BLaER1 treated with 17β-estradiol and CSF1 and Interleukin-3, amounts not matched to agents 10 nM and 100 nM (cell line): ENCODE measurements at regions not wholly inside any gene's neighbourhood (a gene's known extent, or its start where the extent isn't known, plus 50 kb on each side); places are given as distances from the start of the nearest gene placed in this dataset.

Experiments used
- H3K27ac ChIP-seq, 11 experiments: shearing (Covaris generic); formaldehyde crosslinking; 2 replicates each; pipeline ENCODE4 v1.8.1; 2022
- H3K27me3 ChIP-seq, 11 experiments: shearing (Covaris generic); formaldehyde crosslinking; 2 replicates each; pipeline ENCODE4 v1.8.1; 2022
- H3K36me3 ChIP-seq, 11 experiments: shearing (Covaris generic); formaldehyde crosslinking; 2 replicates each; pipeline ENCODE4 v1.8.1; 2022
- H3K4me1 ChIP-seq, 10 experiments: shearing (Covaris generic); formaldehyde crosslinking; 2 replicates each; pipeline ENCODE4 v1.8.1; 2022
- H3K4me2 ChIP-seq, 11 experiments: shearing (Covaris generic); formaldehyde crosslinking; 2 replicates each; pipeline ENCODE4 v1.8.1; 2022
- H3K4me3 ChIP-seq, 10 experiments: shearing (Covaris generic); formaldehyde crosslinking; 2 replicates each; pipeline ENCODE4 v1.8.1; 2022
- H3K9ac ChIP-seq, 11 experiments: shearing (Covaris generic); formaldehyde crosslinking; 2 replicates each; pipeline ENCODE4 v1.8.1; 2022
- H3K9me3 ChIP-seq, 11 experiments: shearing (Covaris generic); formaldehyde crosslinking; replicated peaks in 1 of 11; 2 replicates each; pipeline ENCODE4 v1.8.1; 2022
- H4K20me1 ChIP-seq, 11 experiments: shearing (Covaris generic); formaldehyde crosslinking; 2 replicates each; pipeline ENCODE4 v1.8.1; 2022
- Cebpa-rat ChIP-seq, 11 experiments: shearing (Covaris generic); IDR thresholded peaks; 2 replicates each; pipeline ENCODE4 v1.8.1; 2022

DNA sequence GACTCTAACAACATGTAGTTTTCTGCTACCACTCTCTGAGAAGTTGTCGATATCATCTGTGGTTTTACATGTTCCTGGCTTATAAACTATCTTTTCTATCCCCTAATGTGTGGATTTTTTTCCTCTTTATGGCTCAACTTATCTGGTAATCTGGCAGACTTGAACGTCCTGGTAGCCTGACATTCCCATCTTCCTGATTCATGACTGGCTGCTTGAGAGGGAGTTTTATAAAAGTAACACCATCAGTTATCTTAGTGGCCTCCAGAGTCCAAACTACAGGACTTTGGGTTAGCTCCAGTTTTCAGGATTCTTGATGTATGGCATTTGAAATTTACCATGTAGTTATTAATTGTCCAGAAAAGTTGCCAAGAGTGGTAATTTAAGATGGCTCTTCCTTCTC lies 174.0 kb upstream of the GULP1 start:
- Histone ChIP-seq H3K4me2 (no peak overlapping the region), H3K9ac (no peak overlapping the region), H4K20me1 (no peaks in the 10 kb centered on the region), H3K36me3 (no peaks in the 10 kb centered on the region), H3K27ac (no peak overlapping the region), H3K4me1 (peaks cover 0 to 4% (median 0%) of the 10 kb centered on the region in 10 experiments; a peak in 1 of 20 replicates), H3K27me3 (no peaks in the 10 kb centered on the region), H3K4me3 (no peak overlapping the region), H3K9me3 (peaks cover 0 to 11% (median 0%) of the 10 kb centered on the region in 11 experiments; a peak in 1 of 22 replicates)
- TF ChIP-seq Cebpa-rat (IDR thresholded peaks at IDR 0.05), result no peak

DNA sequence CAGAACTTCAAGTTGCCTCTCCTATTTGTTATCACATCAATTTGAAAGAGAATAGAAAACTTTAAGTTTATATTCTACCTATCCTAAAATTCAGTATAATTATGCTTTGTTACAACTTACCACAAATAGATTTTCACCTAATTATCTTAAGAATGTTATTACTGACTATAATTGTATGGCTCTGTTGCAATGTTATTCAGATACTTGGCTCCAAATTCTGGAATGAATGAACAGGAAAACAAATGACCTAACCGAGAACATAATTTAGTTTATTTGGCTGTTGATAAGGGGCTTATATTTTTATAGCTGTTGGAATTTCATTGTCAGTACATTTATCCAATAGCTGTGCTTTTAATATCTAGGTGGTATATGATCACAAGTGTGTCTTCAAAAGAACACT lies 173.2 kb upstream of the GULP1 start:
- Histone ChIP-seq H3K4me3 (no peak overlapping the region), H3K4me1 (peaks cover 0 to 4% (median 0%) of the 10 kb centered on the region in 10 experiments; a peak in 1 of 20 replicates), H3K4me2 (no peak overlapping the region), H3K36me3 (no peaks in the 10 kb centered on the region), H4K20me1 (no peaks in the 10 kb centered on the region), H3K27me3 (no peaks in the 10 kb centered on the region), H3K9ac (no peak overlapping the region), H3K27ac (no peak overlapping the region), H3K9me3 (peaks cover 0 to 11% (median 0%) of the 10 kb centered on the region in 11 experiments; a peak in 1 of 22 replicates)
- no peak for TF ChIP-seq Cebpa-rat (IDR thresholded peaks at IDR 0.05)

DNA sequence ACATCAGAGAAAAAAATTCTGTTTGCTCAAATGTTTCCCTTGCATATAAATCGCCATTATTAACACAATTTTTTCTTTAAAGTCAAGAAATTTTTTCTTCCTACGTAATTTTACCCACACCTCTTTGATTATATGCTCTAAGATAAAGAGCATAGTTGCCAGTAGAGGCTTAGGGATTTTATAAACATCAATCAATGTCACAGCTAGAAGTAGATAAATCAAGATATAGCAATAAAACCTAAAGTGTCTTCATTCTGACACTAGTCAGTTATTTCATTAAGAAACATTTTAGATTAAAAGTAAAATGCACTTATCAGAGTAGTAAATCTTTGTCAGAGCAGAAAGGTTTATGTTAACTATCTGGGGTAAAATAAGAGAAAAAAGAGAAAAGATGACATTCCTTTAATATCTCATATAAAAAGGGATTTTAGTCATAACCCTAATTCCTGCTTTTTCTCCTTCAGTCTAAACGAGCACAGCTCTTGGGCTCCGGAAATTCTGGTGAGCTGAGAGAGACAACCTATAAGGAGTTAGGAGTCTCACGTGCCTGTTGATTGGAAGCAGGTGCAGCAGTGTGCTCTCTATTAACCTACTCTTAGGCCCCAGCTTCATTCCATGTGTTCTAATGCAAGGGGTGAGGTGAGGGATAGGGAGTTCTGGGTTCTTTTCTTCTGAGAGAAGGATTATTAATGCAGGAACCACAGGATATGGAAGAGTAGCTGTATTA lies 172.4 kb upstream of the GULP1 start:
- no peak overlapping the region for H3K27ac ChIP-seq
- H4K20me1 ChIP-seq, result no peaks in the 10 kb centered on the region

DNA sequence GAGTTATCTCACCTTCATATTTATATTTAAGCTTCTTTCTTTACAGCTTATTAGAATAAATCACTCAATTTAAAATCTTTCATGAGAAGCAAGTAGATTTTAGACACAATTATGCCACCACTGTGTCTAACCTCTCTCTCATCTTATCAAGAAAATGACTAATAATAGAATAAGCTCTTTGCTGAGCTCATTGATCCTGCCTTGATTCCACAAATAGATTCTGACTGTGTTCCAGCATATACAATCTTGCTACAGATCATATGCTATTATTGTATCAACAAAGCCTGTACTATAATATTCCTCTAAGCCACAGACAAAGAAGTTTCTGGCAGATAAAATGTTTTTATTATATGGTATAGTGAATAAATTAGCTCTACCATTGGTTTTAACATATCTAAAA lies 168.7 kb upstream of the GULP1 start:
- Histone ChIP-seq H3K4me3 (no peak overlapping the region), H3K36me3 (no peaks in the 10 kb centered on the region), H4K20me1 (no peaks in the 10 kb centered on the region), H3K9me3 (peaks cover 0 to 11% (median 0%) of the 10 kb centered on the region in 11 experiments; a peak in 1 of 22 replicates), H3K4me1 (no peaks in the 10 kb centered on the region), H3K9ac (no peak overlapping the region), H3K4me2 (no peak overlapping the region), H3K27me3 (no peaks in the 10 kb centered on the region), H3K27ac (no peak overlapping the region)
- TF ChIP-seq Cebpa-rat (IDR thresholded peaks at IDR 0.05), result no peak

More for the DNA sequence above, 172.4 kb upstream of the GULP1 start:
- Histone ChIP-seq H3K4me2 (no peak overlapping the region), H3K27me3 (no peaks in the 10 kb centered on the region), H3K4me1 (no peaks in the 10 kb centered on the region), H3K9ac (no peak overlapping the region), H3K36me3 (no peaks in the 10 kb centered on the region), H3K9me3 (peaks cover 0 to 11% (median 0%) of the 10 kb centered on the region in 11 experiments; a peak in 1 of 22 replicates), H3K4me3 (no peak overlapping the region)
- TF ChIP-seq Cebpa-rat (IDR thresholded peaks at IDR 0.05), result no peak

DNA sequence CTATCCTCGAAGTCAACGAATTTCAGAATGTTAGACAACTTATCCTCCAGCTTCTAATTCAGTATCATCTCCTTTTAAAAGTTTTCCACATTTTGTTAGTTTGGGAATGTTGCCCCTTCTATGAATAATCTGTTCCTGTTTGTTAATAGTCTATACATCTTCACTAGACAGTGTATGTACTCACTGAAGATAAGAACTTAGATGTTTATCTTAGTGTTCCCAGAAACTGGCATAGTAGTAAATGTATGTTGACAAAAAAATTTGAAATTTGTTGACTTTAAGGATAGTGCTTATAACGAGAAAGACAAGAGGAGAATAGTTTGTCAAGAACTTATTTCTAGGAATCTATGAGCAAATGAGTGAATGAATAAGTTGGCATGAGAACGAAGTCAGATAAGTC lies 162.0 kb upstream of the GULP1 start:
- no peaks in the 10 kb centered on the region for H3K27me3 ChIP-seq
- H3K4me3 ChIP-seq, result no peak overlapping the region
- H4K20me1 ChIP-seq, result no peaks in the 10 kb centered on the region
- no peak overlapping the region for H3K4me2 ChIP-seq
- no peak overlapping the region for H3K27ac ChIP-seq
- no peaks in the 10 kb centered on the region for H3K36me3 ChIP-seq
- no peak overlapping the region for H3K9ac ChIP-seq
- H3K4me1 ChIP-seq, result no peaks in the 10 kb centered on the region
- H3K9me3 ChIP-seq, result no peaks in the 10 kb centered on the region
- TF ChIP-seq Cebpa-rat (IDR thresholded peaks at IDR 0.05), result no peak

DNA sequence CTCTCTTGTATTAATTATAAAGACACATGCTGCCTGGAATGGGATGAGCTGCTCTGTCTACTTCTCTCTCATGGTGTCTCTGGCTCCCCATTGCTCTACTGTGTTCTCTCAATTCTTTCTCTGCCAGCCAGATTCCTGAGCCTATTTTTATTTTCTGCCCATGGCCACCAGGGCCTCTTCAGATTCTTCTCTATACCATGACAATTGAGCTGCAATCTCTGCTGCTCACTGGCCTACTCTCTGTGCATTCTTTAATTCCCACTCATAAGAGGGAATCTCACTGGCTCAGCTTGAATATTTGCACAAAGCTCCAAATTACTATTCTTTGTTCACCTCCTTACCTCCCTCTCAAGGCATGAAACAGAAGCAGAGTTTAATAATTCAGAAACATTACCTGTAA lies 161.4 kb upstream of the GULP1 start:
- H3K4me1 ChIP-seq, result no peaks in the 10 kb centered on the region
- no peak for TF ChIP-seq Cebpa-rat (IDR thresholded peaks at IDR 0.05)

DNA sequence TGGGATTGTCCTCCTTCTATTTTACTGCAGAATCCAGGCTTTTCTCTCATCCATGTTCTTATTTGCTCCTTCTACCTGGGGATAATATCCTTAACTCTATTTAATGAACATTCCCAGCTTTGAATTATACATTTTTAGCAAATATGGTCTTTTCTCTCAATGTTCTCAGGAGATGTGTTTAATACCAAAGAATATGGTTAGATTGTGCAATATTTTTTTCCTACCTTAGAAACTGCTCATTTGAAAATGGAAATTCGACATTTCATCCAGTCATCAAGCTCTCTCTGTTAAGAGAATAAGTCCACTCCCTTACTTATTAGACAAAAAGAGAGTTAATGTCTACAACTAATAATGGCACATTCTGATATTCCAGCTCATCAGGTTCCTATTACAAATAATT lies 160.4 kb upstream of the GULP1 start:
- Histone ChIP-seq H4K20me1 (no peaks in the 10 kb centered on the region), H3K4me1 (no peaks in the 10 kb centered on the region), H3K9me3 (no peaks in the 10 kb centered on the region), H3K9ac (no peak overlapping the region), H3K27ac (no peak overlapping the region), H3K4me2 (no peak overlapping the region), H3K36me3 (no peaks in the 10 kb centered on the region), H3K4me3 (no peak overlapping the region), H3K27me3 (no peaks in the 10 kb centered on the region)
- 0 out of 22 replicates have a peak, but pooled peaks of 1 of the 11 experiments have one; percentile 18 for TF ChIP-seq Cebpa-rat (IDR thresholded peaks at IDR 0.05)

More for the DNA sequence above, 161.4 kb upstream of the GULP1 start:
- no peak overlapping the region for H3K27ac ChIP-seq
- H3K9me3 ChIP-seq, result no peaks in the 10 kb centered on the region
- no peak overlapping the region for H3K4me3 ChIP-seq
- no peaks in the 10 kb centered on the region for H3K27me3 ChIP-seq
- H3K4me2 ChIP-seq, result no peak overlapping the region
- no peak overlapping the region for H3K9ac ChIP-seq
- H3K36me3 ChIP-seq, result no peaks in the 10 kb centered on the region
- H4K20me1 ChIP-seq, result no peaks in the 10 kb centered on the region

DNA sequence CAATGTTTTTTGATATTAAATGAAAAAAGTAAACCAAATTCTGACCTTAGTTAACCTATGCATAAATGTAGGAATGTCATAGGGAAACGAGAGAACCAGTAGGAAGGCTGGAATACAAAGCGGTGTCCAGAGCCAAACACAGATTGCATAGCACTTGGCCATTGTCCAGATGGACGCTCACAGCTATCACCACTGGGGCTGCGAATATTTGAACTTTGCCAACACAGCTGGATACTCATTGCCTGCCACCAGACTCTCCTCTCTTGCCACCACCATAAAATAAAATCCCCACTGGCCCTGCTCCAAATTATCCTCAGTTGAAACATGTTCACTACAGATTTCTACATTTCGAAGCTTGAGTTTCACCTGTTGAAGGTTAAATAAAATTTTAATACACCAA lies 159.3 kb upstream of the GULP1 start:
- TF ChIP-seq Cebpa-rat (IDR thresholded peaks at IDR 0.05), result no peak
- H3K4me2 ChIP-seq, result no peak overlapping the region

DNA sequence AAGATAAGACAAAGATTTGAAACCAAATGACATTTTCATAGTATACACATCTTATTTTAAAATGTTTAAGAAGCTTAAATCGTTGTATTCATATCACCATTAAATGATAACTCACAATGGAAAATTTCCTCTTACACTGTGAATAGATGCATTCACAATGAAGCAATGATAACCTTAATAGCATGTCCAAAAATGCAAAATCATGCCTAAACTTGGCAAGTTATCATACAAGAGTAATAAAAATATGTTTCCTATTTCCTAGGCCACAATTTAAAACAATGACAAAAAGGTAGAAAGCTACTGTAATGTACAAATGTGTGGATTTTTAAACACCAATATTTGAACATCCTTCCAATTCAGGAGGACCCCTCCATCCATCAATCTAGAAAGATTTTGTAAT lies 157.4 kb upstream of the GULP1 start:
- H3K9ac ChIP-seq, result no peak overlapping the region
- H3K27me3 ChIP-seq, result no peaks in the 10 kb centered on the region
- no peak overlapping the region for H3K27ac ChIP-seq
- no peaks in the 10 kb centered on the region for H3K36me3 ChIP-seq
- H3K4me1 ChIP-seq, result no peaks in the 10 kb centered on the region
- H3K4me3 ChIP-seq, result no peak overlapping the region
- no peak overlapping the region for H3K4me2 ChIP-seq
- TF ChIP-seq Cebpa-rat (IDR thresholded peaks at IDR 0.05), result no peak
- no peaks in the 10 kb centered on the region for H4K20me1 ChIP-seq
- no peaks in the 10 kb centered on the region for H3K9me3 ChIP-seq

More for the DNA sequence above, 159.3 kb upstream of the GULP1 start:
- Histone ChIP-seq H3K9ac (no peak overlapping the region), H3K36me3 (no peaks in the 10 kb centered on the region), H3K27ac (no peak overlapping the region), H3K9me3 (no peaks in the 10 kb centered on the region), H3K4me1 (no peaks in the 10 kb centered on the region), H3K27me3 (no peaks in the 10 kb centered on the region), H4K20me1 (no peaks in the 10 kb centered on the region), H3K4me3 (no peak overlapping the region)

DNA sequence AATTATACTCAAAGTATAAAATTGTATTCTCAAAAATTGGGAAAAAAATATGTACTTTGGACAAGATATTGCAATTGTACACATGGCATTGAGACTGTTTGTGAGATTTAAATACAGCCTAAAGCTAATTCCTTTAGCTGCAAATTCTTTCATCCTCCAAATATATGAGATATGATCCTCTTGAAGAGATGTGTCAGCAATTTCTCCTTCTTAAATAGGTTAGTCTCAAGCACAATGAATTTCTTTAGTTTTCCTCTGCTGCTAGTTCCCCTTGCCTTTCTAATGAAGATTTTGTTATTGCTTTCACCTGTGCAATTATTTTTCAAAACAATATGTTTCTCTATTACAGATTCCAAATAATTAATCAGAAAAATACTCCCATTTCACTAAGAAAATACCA lies 153.4 kb upstream of the GULP1 start:
- no peaks in the 10 kb centered on the region for H3K36me3 ChIP-seq
- H4K20me1 ChIP-seq, result no peaks in the 10 kb centered on the region
- H3K27ac ChIP-seq, result no peak overlapping the region
- no peaks in the 10 kb centered on the region for H3K9me3 ChIP-seq
- H3K27me3 ChIP-seq, result no peaks in the 10 kb centered on the region
- no peak for TF ChIP-seq Cebpa-rat (IDR thresholded peaks at IDR 0.05)
- no peak overlapping the region for H3K4me3 ChIP-seq
- no peaks in the 10 kb centered on the region for H3K4me1 ChIP-seq
- H3K9ac ChIP-seq, result no peak overlapping the region
- no peak overlapping the region for H3K4me2 ChIP-seq
